GM18519 (cell line): ENCODE measurements at regions not wholly inside any gene's neighbourhood (a gene's known extent, or its start where the extent isn't known, plus 50 kb on each side); places are given as distances from the start of the nearest gene placed in this dataset.

Experiments
- ATAC-seq: cut with Tn5 transposase; IDR thresholded peaks from one replicate; pipeline ENCODE4 v1.9.1; 2021; ENCODE audit warnings: mild to moderate bottlenecking, moderate library complexity; ENCODE audit not compliant: unreplicated experiment, low FRiP score

DNA sequence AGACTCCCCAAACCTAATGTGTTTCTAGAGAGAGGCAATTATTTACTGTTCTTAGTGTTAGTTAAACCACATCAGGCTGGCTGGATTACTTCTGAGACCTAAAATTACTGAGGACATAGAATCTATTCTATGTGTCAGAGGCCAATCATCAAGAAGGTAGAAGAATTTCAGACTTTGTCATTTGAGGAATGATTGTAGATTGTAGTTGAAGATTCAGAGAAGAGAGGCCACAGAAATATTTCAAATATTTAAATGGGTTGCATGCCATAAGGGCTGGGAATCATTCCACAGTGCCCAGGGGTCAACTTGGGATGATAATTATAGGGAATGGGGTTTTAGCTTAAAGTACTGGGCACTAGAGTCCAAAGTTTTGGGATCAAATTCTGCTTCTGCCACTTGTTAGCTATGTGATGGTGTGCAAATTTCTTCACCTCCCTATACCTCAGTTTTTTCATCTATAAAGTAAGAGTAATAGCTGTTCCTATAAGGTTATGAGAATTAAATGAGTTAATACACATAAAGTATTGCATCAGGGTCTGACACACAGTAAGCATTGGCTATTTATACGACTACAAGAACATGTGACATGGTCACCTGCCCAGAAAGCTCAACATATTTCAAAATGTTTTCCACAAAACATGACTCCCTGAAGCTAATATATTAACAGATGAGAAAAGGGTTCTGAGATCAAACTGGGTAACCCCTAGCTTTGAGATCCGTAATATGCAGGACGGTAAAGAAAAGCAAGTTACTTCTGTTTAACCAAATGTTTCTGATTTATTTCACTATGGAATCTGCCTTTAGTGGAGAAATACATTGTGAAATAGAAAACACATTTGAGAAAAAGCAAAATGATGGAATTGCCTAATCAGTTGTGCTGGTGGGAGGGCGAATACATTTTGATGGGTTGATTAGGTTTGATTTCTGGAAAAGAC, 69.7 kb upstream of the SPAG17 start:
- ATAC-seq: no peak

DNA sequence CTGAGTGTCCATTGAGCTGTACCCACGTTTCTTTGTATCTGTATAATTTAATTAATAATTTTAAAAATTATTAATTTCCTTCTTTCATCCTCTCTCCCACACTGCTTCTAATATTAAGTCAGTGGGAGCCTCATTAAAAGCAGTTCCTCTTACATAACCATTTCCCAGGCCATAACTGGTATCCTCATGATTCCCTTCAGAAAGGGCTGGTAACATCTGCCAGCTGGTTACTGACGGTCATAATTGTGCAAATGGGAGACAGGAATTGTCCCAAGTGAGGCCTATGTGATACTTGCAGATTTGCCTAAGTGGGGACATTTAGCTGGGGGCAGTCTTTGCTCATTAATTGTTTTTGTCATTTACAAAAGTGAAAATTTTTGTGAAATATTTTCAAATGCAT, 69.0 kb upstream of the SPAG17 start:
- ATAC-seq: no peak

DNA sequence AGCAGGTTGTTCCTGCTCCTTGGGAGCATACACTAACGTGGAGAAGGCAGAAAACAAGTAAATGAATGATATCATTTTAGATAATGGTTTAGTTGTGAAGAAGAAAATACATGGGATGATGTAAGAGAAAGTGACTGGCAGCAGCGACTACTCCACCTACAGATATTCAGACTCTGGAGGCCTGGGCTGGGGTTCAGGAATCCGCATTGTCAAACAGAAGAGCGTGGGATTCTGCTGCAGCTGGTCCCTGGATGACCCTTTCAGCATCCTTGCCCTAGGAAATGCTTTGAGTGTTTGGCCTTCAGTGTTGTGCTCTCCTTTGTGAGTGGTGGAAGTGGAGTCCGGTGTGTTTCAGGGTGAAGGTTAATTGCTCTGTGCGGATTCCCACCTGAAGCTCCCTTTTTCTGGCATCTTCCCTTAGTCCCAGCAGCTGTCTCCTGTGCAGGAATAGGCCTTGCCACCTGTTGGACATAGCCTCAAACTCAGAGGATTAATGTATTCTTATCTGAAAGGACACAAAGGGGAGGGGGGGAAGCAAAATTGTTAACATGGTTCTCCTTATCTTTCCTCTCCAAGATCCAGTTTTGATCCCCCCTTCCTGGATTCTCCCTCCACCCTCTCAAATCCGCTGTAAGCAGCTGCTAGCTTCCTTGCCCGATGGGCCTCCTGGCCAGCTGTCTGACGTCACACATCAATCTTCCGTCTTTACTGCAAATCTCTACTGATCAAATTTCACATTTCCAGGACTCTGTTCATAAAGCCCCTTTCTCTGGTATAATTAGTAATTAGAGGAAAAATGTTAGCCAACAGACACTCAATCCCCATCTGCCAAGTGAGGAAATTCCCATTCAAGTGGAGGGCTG, 68.3 kb upstream of the SPAG17 start:
- ATAC-seq: no peak

DNA sequence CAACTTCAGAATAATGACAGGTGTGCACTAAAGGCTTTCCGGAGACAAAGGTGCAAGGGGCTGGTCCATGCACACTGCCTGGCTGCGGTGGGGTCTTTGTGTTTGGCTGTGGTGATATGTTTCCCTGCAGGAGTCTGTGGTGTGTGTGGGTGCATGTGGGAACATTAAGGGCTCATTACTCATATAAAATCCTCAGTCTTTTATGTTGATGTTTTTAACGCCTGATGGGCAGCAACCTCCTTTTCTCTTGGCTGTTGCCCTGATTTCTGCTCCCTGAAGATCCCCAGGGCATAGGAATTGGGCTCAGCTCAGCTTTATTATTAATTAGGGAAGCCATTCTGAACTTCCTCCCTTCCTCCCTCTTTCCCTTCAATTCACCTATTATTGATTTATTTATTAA, 67.6 kb upstream of the SPAG17 start:
- ATAC-seq: no peak

DNA sequence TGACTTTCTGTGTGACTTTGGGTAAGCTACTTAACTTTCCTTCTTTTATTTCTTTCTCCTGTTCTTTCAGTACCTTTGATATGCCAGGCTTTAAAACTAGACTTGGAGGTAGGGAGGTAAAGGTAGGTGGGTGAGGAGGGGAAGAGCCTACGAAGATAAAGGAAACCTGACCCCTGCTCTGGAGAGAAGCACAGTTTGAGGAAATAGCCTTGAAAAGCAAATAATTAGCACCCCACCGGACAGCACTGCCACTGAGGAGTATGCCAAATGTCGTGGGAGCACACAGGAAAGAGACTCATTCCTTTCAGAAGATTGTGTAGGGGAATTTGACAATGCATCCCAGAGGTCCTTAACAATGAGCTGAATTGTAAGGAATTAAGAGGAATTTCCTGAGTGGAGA, 65.2 kb upstream of the SPAG17 start:
- no peak for ATAC-seq

DNA sequence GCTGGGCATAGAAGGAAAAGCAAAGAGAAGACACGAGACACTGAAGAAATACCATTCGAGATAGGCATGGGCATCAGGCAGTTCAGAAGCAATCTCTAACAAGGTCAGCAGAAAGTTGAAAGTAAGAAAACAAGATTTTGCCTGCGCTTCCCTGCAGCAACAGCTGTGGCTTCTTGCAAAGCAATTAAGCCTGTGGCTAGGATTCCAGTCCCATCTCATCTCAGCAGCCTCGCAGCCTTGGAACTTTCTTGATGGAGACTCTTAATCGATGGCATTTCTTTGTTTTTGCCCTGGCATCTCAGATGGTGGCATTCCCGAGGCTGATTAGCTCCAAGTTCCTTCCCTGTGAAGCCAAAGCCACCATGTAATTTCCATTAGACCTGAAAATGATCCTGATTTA, 64.6 kb upstream of the SPAG17 start:
- no peak for ATAC-seq

DNA sequence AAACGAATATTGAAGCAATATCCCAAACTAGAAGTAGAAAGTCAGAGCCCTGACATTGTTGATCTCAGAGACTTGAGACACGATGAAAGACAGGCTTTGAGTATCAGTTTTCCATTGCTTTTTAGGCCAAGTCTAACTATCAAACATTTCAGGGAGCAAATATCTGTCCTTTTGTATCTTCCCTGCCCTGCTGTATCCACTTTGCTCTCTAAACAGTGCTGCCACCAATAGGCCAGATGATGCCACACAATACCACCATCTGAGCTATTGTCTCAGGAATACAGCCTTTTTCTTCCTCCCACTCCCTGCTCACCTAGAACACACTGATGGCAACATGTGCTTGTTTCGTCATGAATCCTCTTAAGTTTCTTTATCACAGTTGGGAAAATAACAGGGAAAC, 62.6 kb upstream of the SPAG17 start:
- ATAC-seq: peak; percentile 44

DNA sequence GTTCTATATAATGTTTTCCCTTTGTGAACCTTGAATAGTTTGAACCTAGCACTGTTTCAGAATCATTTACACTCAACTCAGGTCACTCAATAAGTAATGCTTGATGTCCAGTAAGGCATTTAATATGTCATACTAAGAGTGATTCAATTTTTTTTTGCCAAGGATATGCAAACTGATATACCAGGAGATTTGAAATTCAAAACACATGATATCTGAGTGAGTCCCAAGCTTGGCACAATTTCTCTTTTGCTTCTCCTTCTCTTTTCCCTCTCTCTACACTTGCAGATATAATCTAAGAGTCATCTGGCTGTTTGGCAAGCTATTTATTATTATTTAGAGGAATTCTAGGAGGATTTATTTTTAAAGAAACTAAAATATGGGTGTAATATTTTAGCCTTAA, 61.6 kb upstream of the SPAG17 start:
- no peak for ATAC-seq

DNA sequence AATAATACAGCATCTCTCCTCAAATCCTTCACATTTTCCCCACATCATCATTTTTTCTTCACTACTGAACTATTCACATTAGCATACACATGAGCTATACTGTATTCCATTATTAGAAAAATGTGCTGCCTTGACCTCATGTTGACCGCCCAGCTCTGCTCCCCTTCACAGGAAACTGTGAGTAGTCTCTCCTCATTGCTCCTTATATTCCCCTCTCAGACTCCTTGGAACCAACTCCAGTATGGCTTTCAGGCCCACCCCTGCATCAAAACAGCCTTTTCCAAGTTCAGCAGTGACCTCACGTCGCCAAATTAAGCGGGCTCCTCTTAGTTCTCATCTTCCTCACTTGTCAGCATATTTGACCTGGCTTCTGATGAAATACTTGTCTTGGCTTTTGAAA, 59.2 kb upstream of the SPAG17 start:
- no peak for ATAC-seq

DNA sequence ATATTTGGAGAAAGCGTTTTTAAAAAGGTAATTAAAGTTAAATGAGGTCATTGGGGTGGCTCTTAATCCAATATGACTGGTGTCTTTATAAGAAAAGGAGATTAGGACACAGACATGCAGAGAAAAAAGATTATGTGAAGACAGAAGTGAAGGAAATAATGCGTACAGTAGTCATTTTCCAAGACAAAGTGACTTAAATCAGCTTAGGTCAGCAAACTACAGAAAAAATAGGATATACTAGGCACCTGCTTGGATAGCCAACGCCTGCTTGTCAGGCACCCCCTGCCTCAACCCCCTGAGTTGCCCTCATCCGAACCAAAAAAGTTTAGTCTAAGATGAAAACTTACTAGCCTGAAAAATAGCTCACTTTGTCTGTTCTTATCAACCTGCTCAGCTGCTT, 58.2 kb upstream of the SPAG17 start:
- no peak for ATAC-seq
